ENCODE measurements at regions not wholly inside any gene's neighbourhood (a gene's known extent, or its start where the extent isn't known, plus 50 kb on each side); places are given as distances from the start of the nearest gene placed in this dataset.
"Not testable (repeated sequence)": the region's sequence is repeated elsewhere in the genome, so short reads cannot be mapped to it uniquely, and the experiment has no call there.

DNA sequence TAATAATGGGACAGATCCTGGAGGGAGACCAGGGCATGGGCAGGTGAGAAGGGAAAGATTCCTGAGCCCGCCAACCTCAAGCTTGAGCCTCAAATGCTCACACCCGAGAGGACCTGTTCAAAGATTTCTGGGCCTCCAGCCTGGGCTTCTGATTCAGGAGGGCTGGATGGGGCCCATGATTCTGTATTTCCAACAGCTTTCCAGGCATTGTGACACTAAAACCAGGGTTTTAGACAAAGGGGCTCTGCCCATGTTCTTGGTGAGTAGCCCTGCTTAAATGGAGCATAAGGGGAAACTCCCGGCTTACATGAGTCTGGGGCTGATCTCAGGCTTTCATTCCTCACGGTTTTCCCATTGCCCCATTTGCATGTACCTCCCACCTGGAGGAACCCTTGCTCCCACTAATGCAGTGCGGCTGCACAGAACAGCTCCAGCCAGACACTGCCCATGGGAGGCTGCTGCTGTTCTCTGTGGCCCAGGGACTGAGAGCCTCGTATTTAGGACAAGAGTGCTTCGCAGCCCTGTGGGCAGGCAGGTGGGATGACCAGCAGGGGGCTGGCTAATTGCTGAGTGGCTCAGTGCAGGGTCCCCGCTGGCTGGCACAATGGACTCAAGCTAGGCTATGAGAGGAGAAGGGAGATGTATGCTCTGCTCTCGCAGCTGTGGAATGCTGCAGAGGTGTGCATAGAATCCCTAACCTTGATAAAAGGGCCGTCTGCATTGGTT lies 135.3 kb upstream of the COBL start:
- Mint-ChIP-seq H3K36me3 (ENCODE audit: insufficient read depth) (no peaks in the 10 kb centered on the region), H3K27me3 (ENCODE audit: low read depth) (peaks cover 4% of the 10 kb centered on the region), H3K4me1 (ENCODE audit: low read depth) (no peaks in the 10 kb centered on the region), H3K4me3 (no peak overlapping the region), H3K9me3 (peaks cover 4% of the 10 kb centered on the region)
- DNase-seq (no peak), ATAC-seq (no peak)

DNA sequence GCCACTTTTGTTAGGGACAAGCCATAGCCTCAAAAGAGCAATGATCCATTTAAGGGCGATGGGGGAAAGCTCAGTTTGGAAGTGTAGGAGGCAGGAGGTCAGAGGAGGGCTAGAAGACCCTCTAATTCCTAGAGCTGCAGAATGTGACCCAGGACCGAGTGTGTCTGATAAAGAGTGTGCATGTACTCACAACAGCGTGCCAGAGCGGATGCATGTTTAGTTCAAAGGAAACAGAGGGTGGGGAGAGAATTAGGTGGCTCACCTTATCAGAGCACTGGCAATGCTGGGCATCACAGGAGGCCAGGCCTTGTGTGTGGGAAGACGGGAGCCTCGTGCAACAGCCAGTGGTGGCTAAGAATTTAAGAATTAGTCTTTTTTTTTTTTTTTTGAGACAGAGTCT lies 133.9 kb upstream of the COBL start:
- Mint-ChIP-seq H3K4me3 (no peak overlapping the region), H3K9me3 (peaks cover 4% of the 10 kb centered on the region), H3K36me3 (ENCODE audit: insufficient read depth) (no peaks in the 10 kb centered on the region), H3K27me3 (ENCODE audit: low read depth) (peaks cover 4% of the 10 kb centered on the region), H3K4me1 (ENCODE audit: low read depth) (no peaks in the 10 kb centered on the region)
- DNase-seq (no peak), ATAC-seq (no peak)

DNA sequence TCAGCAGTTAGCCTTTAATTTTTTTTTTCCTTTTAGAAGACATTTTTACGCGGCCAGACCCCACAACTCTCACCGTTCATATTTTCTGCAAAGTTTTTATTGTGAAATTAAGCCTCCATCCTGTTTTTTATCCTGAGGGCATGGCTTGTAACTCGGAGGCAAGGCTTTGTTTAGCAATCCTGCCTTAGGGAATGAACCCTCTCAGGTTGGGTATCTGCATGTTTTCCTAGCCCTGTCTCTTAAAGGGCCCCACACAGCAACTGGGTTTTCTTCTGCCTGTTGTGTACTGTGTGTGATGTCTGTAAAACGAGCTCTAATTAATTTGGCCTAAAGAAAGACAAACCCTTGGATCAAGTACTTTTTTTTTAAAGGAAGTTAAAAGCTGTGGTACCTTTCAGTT lies 130.2 kb upstream of the COBL start:
- no peak for ATAC-seq
- Mint-ChIP-seq H3K4me1 (ENCODE audit: low read depth) (no peaks in the 10 kb centered on the region), H3K4me3 (no peak overlapping the region), H3K36me3 (ENCODE audit: insufficient read depth) (no peaks in the 10 kb centered on the region), H3K9me3 (peaks cover 14% of the 10 kb centered on the region), H3K27me3 (ENCODE audit: low read depth) (peaks cover 4% of the 10 kb centered on the region)
- DNase-seq: no peak

DNA sequence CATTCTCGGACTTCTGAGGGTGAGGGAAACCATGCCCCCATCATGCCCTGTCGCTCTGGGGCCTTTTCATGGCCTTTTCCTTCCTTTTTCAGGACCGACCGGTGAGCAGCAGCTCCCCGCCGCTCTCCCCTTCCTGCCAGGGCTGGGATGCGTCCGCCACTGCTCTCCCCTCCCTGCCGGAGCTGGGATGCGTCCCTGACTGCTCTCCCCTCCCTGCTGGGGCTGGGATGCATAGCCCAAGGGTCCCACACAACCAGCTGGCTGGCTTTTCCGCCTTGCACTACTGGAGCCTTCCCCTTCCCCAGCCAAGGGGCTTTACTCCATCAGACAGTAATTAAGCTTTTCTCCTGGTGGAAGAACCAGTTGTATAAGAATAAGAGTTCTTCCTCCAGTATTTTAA lies 129.7 kb upstream of the COBL start:
- peaks cover 4% of the 10 kb centered on the region for H3K27me3 Mint-ChIP-seq (ENCODE audit: low read depth)
- no peak for DNase-seq
- H3K36me3 Mint-ChIP-seq (ENCODE audit: insufficient read depth): no peaks in the 10 kb centered on the region
- peaks cover 14% of the 10 kb centered on the region for H3K9me3 Mint-ChIP-seq
- H3K4me3 Mint-ChIP-seq: no peak overlapping the region
- H3K4me1 Mint-ChIP-seq (ENCODE audit: low read depth): no peaks in the 10 kb centered on the region
- no peak for ATAC-seq

DNA sequence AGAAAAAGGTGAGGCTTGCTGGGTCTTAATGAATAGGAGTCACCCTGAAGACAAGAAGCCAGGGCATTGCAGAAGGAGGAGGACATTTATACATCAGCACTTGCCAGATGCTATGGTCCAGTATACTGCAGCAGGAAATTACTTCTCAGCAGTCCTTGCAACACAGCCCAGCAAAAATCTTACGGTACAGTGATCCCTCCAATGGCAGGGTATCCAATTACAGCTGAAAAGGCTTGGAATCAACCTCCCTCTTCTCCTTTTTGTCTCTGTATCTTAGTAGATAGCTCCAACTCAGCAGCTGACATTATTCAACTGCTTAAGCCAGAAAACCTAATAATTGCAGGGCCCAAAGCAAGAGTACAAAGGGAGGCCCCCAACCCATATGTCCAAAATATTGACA lies 128.3 kb upstream of the COBL start:
- ATAC-seq (no peak), DNase-seq (no peak)
- Mint-ChIP-seq H3K9me3 (peaks cover 14% of the 10 kb centered on the region), H3K27me3 (ENCODE audit: low read depth) (peaks cover 4% of the 10 kb centered on the region), H3K4me3 (no peak overlapping the region), H3K36me3 (ENCODE audit: insufficient read depth) (no peaks in the 10 kb centered on the region), H3K4me1 (ENCODE audit: low read depth) (no peaks in the 10 kb centered on the region)

DNA sequence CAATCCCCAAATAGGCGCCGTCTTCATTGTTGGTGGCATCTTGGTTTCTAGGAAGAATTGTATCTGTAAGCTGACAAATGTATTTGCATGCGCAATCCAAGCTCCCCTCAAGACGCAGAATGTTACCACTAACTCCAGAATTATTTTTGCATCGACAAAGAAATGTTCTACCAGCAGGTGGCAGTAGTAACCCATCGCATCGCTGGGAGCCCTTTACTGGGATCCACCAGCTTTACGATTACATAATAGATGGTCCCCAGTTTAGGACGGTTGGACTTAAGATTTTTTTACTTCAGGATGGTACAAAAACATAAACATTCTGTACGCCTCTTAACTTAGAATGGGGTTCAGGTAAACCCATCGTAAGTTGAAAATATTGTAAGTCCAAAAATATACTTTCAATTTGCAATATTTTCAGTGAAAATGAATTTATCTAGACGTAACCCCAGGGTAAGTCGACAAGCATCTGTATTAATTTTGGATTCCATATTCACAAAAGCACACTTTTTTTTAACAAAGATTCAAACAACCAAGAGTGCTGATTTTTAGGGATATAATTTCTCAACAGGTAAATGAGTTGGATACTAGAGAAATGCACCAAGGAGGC lies 114.0 kb upstream of the COBL start:
- Mint-ChIP-seq H3K9me3 (no peaks in the 10 kb centered on the region), H3K4me1 (ENCODE audit: low read depth) (no peaks in the 10 kb centered on the region), H3K36me3 (ENCODE audit: insufficient read depth) (no peaks in the 10 kb centered on the region), H3K27me3 (ENCODE audit: low read depth) (no peaks in the 10 kb centered on the region), H3K4me3 (no peak overlapping the region)
- no peak for ATAC-seq
- DNase-seq: peak; percentile 11

DNA sequence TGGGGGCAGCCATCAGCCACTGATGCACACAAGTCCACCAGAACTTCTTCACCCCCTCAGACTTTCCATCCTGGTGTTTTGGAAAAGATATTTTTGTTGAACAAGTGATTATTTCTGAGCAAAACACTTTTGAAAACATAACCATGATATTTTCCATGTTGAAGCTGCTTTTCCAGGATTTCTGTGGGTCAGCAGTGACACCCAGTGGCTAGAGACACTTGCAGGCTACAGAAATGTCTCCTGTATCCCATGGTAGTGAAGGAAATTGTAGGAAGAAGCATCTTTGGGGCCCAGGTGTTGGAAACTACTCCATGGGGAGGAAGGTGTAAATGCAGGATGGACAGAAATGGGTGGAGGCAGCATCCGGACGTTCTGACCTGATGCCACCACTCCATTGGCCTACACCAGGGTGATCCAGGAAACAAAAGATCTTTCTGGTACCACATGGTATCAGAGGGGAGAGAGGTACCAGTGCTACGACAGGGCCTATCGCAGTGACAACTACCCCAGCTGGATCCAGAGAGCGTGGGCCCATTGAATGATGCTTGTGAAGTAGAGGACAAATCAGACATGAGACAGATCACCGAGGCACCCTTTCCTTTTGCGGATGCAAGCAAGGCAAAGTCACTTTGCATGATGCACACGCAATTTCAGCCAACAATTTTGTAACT lies 111.7 kb upstream of the COBL start:
- no peaks in the 10 kb centered on the region for H3K4me1 Mint-ChIP-seq (ENCODE audit: low read depth)
- H3K9me3 Mint-ChIP-seq: no peaks in the 10 kb centered on the region
- H3K36me3 Mint-ChIP-seq (ENCODE audit: insufficient read depth): no peaks in the 10 kb centered on the region
- no peak overlapping the region for H3K4me3 Mint-ChIP-seq
- DNase-seq: no peak
- H3K27me3 Mint-ChIP-seq (ENCODE audit: low read depth): no peaks in the 10 kb centered on the region
- no peak for ATAC-seq

DNA sequence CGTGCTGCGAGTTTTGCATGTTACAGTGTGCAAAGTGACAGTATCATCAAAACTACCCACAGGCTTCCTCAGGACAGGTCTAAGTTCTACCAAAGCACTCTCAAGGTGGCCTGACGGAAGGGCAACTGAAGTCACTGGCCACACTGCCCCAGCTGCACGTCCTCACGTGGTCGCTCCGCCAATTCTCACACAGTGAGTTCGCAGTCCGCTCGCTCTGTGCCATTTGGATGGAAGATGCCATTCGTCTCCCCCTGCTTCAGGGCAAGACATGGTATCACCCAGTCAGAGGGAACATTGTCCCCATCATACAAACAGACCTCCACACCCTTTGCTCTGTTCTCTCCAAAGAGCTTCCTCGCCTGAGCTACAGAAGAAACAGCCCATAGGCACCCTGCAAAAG lies 109.6 kb upstream of the COBL start:
- DNase-seq (no peak), ATAC-seq (no peak)
- H3K4me1 Mint-ChIP-seq (ENCODE audit: low read depth): no peaks in the 10 kb centered on the region
- H3K9me3 Mint-ChIP-seq: no peaks in the 10 kb centered on the region
- no peak overlapping the region for H3K4me3 Mint-ChIP-seq
- no peaks in the 10 kb centered on the region for H3K27me3 Mint-ChIP-seq (ENCODE audit: low read depth)
- H3K36me3 Mint-ChIP-seq (ENCODE audit: insufficient read depth): no peaks in the 10 kb centered on the region

DNA sequence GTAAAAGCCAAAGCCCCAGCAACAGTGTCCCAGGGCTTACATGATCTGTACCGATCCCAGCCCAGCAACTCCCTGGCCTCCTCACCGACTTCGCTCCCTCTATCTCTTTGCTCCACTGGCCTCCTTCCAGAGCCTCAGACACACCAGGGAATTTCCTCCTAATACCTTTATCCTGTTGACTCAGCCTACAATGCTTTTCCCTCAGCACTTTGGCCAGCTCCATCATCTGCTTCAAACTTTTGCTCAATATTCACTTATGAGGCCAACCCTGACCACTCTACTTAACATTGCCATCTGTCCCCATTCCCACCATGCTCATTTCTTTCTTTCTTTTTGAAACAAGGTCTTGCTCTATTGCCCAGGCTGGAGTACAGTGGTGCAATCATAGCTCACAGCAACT lies 93.3 kb upstream of the COBL start:
- H3K4me3 Mint-ChIP-seq; ATAC-seq; H3K36me3 Mint-ChIP-seq (ENCODE audit: insufficient read depth); H3K27me3 Mint-ChIP-seq (ENCODE audit: low read depth); H3K4me1 Mint-ChIP-seq (ENCODE audit: low read depth); DNase-seq; H3K9me3 Mint-ChIP-seq: not testable (repeated sequence)

DNA sequence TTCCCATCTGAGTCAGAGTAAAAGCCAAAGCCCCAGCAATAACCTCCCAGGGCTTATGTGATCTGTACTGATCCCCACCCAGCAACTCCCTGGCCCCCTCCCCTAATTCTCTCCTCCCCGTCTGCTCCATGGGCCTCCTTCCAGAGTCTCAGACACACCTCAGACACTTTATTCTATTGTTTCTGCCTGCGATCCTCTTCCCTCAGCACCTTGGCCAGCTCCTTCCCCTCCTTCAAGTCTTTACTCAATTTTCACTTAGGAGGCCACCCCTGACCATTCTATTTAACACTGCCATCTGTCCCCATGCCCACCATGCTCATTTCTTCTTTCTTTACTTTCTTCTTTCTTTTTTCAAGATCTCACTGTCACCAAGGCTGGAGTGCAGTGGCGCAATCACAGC lies 81.0 kb upstream of the COBL start:
- H3K9me3 Mint-ChIP-seq; H3K36me3 Mint-ChIP-seq (ENCODE audit: insufficient read depth); H3K4me3 Mint-ChIP-seq; DNase-seq; H3K27me3 Mint-ChIP-seq (ENCODE audit: low read depth); ATAC-seq; H3K4me1 Mint-ChIP-seq (ENCODE audit: low read depth): not testable (repeated sequence)

DNA sequence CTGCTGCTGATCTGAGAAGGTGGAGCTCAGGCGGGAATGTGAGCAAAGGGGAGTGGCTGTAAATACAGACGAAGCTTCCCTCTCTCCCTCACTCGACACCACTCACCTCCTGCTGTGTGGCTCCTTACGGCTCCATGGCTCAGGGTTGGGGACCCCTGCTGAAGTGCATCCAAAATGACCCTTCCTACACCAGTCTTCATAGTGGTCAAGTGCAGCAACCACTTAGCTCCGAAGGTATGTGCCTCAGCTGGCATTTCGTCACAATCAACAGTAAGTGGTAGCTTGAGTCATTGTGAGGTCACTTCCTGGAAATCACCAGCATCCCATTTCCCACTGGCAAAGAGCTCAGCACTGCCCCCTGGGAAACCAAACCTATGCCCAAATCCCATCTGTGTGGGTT lies 76.4 kb upstream of the COBL start:
- H3K4me1 Mint-ChIP-seq (ENCODE audit: low read depth); DNase-seq; H3K27me3 Mint-ChIP-seq (ENCODE audit: low read depth); H3K9me3 Mint-ChIP-seq; ATAC-seq; H3K4me3 Mint-ChIP-seq; H3K36me3 Mint-ChIP-seq (ENCODE audit: insufficient read depth): not testable (repeated sequence)

DNA sequence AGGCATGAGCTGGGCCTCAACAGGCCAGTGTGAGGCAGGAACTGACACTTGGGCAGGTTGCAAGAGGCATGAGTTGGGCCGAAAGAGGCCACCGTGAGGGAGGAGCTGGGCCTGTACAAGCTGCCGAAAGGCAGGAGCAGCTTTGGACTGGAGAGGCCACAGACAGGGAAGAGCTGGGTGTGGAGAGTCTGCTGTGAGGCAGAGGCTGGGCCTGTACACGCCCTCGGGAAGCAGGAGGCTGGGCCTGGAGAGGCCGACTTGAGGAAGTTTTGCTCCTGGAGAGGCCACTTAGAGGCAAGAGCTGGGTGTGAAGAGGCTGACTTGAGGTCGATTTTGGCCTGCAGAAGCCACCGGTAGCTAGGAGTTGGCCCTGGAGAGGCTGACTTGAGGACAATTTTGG lies 73.3 kb upstream of the COBL start:
- H3K4me1 Mint-ChIP-seq (ENCODE audit: low read depth); ATAC-seq; H3K9me3 Mint-ChIP-seq; H3K4me3 Mint-ChIP-seq; H3K27me3 Mint-ChIP-seq (ENCODE audit: low read depth); H3K36me3 Mint-ChIP-seq (ENCODE audit: insufficient read depth); DNase-seq: not testable (repeated sequence)

DNA sequence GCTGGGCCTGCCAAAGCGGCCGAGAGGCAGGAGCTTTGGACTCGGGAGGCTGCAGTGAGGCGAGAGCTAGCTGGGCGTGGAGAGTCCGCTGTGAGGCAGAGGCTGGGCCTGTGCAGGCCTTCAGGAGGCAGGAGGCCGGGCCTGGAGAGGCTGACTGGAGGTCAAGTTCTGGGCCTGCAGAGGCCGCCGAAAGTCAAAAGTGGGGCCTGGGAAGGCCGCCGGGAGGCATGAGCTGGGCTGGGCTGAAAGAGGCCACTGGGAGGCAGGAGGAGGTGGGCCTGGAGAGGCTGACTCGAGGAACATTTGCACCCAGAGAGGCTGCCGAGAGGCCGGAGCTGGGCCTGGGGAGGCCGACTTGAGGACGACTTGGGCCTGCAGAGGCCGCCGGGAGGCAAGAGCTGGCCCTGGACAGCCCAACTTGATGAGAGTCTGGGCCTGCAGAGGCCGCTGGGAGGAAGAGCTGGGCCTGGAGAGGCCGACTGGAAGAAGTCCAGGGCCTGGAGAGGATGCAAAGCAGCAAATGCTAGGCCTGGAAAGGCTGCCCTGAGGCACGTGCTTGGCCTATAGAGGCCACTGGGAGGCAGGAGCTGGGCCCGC lies 72.7 kb upstream of the COBL start:
- H3K27me3 Mint-ChIP-seq (ENCODE audit: low read depth); DNase-seq; H3K9me3 Mint-ChIP-seq; H3K36me3 Mint-ChIP-seq (ENCODE audit: insufficient read depth); H3K4me1 Mint-ChIP-seq (ENCODE audit: low read depth); ATAC-seq; H3K4me3 Mint-ChIP-seq: not testable (repeated sequence)

DNA sequence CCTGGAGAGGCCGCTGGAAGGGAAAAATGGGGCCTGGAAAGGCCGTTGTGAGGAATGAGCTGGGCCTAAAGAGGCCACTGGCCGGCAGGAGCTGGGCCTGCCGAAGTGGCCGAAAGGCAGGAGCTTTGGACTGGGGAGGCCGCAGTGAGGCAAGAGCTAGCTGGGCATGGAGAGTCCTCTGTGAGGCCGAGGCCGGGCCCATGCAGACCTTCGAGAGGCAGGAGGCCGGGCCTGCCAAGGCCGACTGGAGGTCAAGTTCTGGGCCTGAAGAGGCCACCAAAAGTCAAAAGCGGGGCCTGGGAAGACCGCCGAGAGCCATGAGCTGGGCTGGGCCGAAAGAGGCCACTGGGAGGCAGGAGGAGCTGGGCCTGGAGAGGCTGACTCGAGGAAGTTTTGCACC lies 71.6 kb upstream of the COBL start:
- not testable (repeated sequence) for H3K4me1 Mint-ChIP-seq (ENCODE audit: low read depth); H3K9me3 Mint-ChIP-seq; ATAC-seq; DNase-seq; H3K27me3 Mint-ChIP-seq (ENCODE audit: low read depth); H3K36me3 Mint-ChIP-seq (ENCODE audit: insufficient read depth); H3K4me3 Mint-ChIP-seq

Data from activated T-cell treated with anti-CD3 and anti-CD28 coated beads, Interleukin-2, amount 50 U/mL, for 4 hours (primary cell).